ENCODE measurements at regions not wholly inside any gene's neighbourhood (a gene's known extent, or its start where the extent isn't known, plus 50 kb on each side); places are given as distances from the start of the nearest gene placed in this dataset.
A peak's percentile ranks its signal among the peaks of the same experiment; 100 is the strongest.
"Not testable (repeated sequence)": the region's sequence is repeated elsewhere in the genome, so short reads cannot be mapped to it uniquely, and the experiment has no call there.

DNA sequence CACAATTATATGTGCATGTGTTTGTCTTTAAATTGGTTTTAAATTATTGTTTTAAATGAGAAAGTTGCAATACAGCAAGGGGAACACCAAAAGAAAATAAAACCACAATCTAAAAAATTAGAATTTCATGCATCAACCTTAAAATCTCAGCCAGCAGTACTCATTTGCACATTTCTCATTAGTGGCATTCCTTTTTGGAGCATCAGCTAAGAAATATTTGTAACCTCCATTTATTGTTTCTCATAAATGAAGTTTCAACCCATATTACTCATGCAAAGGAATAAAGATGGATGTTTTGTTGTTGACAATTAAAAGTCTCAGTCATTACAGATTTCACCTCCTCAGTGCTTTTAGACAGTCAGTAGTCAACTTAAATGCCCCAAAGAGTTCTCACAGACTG is 160.1 kb downstream of the TBX15 start:
- no peak for DNase-seq (ENCODE audit: low read depth in 4 of 4, low spot score in 3 of 4)

- no peak for DNase-seq (ENCODE audit: low read depth in 4 of 4, low spot score in 3 of 4)
Observed at GRCh38 chr1:118827636-118828035, 160.5 kb downstream of the TBX15 start.

- no peak for DNase-seq (ENCODE audit: low read depth in 4 of 4, low spot score in 3 of 4)
Observed at GRCh38 chr1:118827207-118827606, 160.9 kb downstream of the TBX15 start.

DNA sequence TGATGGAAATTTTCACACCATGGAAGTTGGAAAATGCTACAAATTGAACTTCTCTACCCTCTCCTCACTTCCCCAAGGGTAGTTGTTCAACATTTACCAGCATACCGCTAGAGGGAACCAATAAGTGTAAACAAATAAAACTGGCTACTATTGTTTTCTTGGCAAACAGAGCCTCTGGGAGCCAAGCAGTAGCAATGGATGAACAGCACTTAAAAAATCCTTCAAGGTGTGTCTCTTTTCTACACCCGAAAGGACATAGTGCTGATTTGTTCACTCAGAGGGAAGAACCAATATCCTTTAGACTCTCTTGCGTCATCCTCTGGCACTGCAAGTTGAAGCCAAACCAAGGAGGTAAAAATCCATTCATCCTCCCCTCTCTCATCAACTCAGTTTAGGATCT is 161.5 kb downstream of the TBX15 start:
- no peak for DNase-seq (ENCODE audit: low read depth in 4 of 4, low spot score in 3 of 4)

GRCh38 chr1:118825619-118826018 is 162.5 kb downstream of the TBX15 start:
- no peak for DNase-seq (ENCODE audit: low read depth in 4 of 4, low spot score in 3 of 4)

DNA sequence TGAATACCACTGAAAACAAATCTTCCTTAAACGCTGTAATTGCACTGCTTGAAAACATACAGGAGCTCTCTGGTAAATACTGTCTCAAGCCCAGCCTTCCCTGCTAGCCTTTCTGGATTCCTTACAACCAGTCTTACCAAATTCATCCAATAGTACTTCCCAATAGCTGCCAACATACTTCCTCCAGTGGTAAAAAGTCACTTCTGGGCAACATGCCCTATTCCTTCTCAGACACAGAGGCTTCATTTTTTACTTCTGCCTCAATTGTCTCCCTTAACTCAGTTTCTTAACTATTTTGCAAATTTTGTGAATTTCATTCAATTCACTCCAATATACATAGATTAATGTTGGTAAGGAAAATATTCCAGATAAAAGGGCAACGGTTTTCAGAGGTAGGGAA is 166.3 kb downstream of the TBX15 start:
- DNase-seq (ENCODE audit: low read depth in 4 of 4, low spot score in 3 of 4): no peak

GRCh38 chr1:118820864-118821263 is 167.3 kb downstream of the TBX15 start:
- no peak for DNase-seq (ENCODE audit: low read depth in 4 of 4, low spot score in 3 of 4)

- DNase-seq (ENCODE audit: low read depth in 4 of 4, low spot score in 3 of 4): no peak
Observed at GRCh38 chr1:118815909-118816308, 172.2 kb downstream of the TBX15 start.

GRCh38 chr1:118812555-118812954 is 175.6 kb downstream of the TBX15 start:
- no peak for DNase-seq (ENCODE audit: low read depth in 4 of 4, low spot score in 3 of 4)

GRCh38 chr1:118811156-118811555 is 177.0 kb downstream of the TBX15 start:
- DNase-seq (ENCODE audit: low read depth in 4 of 4, low spot score in 3 of 4): no peak

GRCh38 chr1:118809586-118809985 is 178.6 kb downstream of the TBX15 start:
- DNase-seq (ENCODE audit: low read depth in 4 of 4, low spot score in 3 of 4): no peak

GRCh38 chr1:118803128-118803527 is 185.0 kb downstream of the TBX15 start:
- DNase-seq (ENCODE audit: low read depth in 4 of 4, low spot score in 3 of 4): not testable (repeated sequence)

GRCh38 chr1:118791094-118791691 is 196.9 kb downstream of the TBX15 start:
- no peak for DNase-seq (ENCODE audit: low read depth in 4 of 4, low spot score in 3 of 4)

- peak; percentile 16 to 55 (median 37) for DNase-seq (ENCODE audit: low read depth in 4 of 4, low spot score in 3 of 4)
Observed at GRCh38 chr1:118788463-118788862, 199.7 kb downstream of the TBX15 start.

DNA sequence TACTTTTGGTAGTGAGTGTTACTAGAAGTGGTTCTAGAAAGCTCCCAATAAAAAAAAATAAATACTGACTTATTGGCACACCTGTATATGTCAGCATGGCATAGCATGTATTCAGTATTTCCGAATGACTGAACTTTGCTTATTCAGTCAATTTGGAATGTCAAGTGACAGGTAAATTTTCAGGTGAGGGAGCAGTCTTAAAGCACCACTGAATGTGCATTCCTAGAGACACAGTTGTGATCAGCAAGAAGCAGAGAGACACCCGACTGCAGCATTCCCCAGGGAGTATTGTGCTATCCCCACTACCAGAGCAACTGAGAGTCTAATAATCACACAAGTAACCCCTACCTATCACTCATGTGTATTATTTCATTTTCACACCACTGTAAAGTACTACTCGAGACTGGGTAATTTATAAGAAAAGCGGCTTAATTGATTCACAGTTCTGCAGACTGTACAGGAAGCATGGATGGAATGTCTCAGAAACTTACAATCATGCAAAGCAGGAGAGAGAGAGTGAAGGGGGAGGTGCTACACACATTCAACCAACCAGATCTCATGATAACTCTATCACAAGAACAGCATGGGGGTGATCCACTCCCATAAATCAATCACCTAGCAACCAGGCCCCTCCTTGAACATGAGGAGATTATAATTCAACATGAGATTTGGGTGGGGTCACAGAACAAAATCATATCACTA is 201.5 kb downstream of the TBX15 start:
- no peak for DNase-seq (ENCODE audit: low read depth in 4 of 4, low spot score in 3 of 4)

- no peak for DNase-seq (ENCODE audit: low read depth in 4 of 4, low spot score in 3 of 4)
Observed at GRCh38 chr1:118785246-118785645, 202.9 kb downstream of the TBX15 start.

DNA sequence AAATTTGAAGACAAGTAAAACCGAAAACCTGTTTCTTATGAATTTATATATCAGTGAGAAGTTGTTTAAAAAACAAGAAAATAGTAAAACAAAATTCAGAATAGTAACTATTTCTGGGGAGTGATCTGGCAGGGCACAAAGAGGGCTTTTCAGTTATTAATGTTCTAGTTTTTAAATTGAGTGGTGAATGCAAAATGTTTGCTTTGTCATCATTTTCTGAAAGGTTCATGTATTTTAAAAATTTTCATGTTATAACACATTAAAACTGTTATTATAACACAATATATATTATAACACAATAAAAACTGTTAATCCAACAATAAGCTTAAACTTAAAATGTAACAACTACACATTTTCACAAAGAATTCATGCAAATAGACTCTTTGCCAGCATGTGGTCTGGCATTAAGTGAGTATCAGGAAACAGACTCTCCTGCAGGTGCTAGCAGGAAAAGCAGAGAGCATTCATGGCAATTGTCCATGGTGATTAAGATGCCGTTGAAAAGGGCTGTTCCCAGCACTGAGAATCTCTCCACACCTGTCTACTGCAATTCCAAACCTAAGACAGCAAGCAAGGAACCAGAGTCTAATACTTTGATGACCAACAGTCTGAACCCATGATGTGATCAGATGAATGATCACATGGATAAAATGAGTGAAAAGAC is 204.9 kb downstream of the TBX15 start:
- DNase-seq (ENCODE audit: low read depth in 4 of 4, low spot score in 3 of 4): no peak

DNA sequence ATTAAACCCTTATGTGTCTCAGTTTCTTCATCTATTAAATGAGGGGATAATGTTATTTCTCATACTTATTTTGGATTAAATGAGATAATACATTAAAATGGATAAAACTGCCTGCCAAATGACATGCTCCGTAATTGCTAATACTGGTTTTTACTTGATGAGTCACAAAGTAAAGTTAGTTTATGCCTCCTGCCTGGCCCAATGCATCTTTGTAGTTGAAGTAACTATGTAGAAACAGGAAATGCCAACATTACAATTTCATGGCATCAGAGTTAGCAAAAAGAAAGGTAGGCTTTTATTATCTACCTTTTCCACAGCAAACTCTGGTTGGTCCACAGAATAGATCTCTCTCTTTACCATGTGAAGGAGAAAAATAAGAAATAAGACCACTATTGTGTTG is 214.5 kb downstream of the TBX15 start:
- DNase-seq (ENCODE audit: low read depth in 4 of 4, low spot score in 3 of 4): no peak

- DNase-seq (ENCODE audit: low read depth in 4 of 4, low spot score in 3 of 4): no peak
Observed at GRCh38 chr1:118767971-118768370, 220.2 kb downstream of the TBX15 start.

GRCh38 chr1:118753976-118754375 is 234.2 kb downstream of the TBX15 start:
- no peak for DNase-seq (ENCODE audit: low read depth in 4 of 4, low spot score in 3 of 4)

DNA sequence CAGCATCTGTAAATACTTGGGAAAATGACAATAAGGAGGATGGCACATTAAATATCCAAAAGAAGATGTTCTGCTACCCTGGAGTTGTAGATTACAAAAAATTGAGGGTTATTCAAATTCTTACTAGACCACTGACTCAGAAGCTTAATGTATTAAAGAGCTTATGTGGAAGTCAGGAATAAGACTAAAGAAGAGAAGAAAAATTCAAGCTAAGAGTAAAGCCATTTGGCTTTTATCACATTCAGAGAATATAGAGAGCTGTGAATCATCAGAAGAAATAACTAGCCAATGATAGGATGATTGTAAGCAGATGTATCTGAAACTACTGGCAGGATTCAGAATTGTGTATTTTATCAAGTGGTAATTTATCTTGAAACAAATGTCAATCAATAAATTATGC is 237.0 kb downstream of the TBX15 start:
- DNase-seq (ENCODE audit: low read depth in 4 of 4, low spot score in 3 of 4): no peak

- DNase-seq (ENCODE audit: low read depth in 4 of 4, low spot score in 3 of 4): no peak
Observed at GRCh38 chr1:118744420-118744819, 243.7 kb downstream of the TBX15 start.
